NCI-H1436 (cell line): ENCODE measurements at regions not wholly inside any gene's neighbourhood (a gene's known extent, or its start where the extent isn't known, plus 50 kb on each side); places are given as distances from the start of the nearest gene placed in this dataset.
A peak's percentile ranks its signal among the peaks of the same experiment; 100 is the strongest.

Experiments used
- DNase-seq: peaks from one replicate; lab custom pipeline; 2025; lab: John Stamatoyannopoulos, UW

DNA sequence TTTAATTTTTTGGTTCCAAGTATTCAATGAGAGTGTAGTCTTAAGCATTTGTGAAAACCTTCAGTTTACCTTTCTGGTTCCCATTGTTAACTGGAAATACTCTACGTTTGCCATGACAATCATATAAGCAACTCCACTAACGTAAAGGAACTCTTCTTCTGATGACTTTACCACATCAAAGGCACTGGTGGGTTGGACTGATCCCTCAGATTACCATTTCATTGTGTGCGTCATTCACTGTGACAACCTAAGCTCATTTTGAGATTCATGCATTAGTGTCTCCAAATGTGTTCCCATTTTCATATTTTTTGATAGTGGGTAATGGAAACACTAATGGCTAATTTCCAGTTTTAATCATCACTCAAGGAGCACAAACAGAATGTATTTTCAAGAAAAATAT, 119.9 kb upstream of the COL1A2 start:
- no peak for DNase-seq

DNA sequence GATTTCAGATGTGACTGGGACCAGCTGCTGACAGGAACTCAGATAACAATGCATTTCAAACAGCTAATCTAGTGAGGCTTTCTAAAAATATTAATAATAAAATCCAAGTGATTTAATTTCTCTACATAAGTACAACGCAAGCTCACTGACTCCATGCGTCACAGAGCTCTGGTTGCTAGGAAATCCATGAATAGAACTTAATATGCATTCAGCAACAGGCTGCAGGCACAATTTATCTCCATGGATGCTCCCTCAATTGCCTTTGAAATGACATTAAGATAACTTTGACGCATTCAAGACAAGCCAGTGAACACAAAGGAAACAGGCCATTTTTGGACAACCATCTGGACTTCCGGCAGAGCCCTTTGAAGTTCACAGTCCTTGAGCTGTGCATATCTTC, 118.7 kb upstream of the COL1A2 start:
- no peak for DNase-seq

DNA sequence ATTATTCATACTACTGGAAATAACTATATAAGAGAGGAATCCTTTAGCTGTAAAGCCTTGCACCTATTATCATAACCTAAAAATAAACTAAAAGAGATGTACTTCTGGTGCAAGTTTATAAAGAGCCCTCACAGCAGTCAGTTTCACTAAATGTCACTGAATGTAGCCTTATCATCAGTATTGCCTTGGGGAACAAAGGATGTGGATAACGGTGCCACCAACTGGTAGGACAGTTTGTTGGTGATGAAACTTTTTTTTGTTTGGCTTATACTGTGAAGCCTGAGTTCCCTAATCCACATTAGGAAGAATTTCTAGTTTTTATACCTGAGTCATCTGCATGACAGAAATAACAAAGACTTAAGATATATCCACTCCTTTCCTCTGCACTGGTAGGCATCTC, 117.9 kb upstream of the COL1A2 start:
- no peak for DNase-seq

DNA sequence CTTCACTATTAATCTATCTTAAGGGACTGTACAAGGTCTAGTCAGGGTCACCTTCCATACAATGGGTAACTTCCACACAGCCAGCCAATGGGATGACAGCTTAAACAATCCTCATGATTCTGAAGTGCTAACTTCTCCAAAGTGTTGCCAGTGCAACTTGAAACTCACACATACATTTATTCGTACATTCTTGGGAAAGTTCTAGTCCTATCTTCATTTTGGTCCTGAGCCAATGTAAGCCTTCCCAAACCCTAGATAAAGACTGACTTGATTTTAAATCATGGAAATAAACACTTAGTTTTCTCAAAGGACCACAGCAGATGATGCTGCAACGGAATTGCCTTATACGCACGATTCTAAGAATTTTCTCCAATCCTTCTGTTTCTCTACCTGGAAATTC, 117.5 kb upstream of the COL1A2 start:
- no peak for DNase-seq

DNA sequence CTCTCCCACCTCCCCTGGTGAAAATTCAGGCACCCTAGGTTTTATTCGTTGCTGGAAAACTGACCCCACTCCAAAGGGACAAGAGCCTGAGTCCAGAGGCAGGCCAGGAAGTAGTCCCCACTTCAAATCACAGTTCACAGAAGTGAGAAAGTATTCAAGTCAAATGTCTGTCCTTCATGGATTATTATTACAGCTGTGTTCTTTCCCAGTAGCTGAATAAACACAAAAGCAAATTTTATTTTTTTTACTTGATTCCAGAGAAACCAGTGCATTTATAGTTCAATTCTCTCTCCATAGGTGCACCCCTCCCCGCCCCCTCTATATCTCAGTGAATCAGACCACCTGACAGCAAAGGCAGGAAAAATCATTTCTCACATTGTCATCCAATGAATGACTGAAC, 113.8 kb upstream of the COL1A2 start:
- DNase-seq, result no peak

DNA sequence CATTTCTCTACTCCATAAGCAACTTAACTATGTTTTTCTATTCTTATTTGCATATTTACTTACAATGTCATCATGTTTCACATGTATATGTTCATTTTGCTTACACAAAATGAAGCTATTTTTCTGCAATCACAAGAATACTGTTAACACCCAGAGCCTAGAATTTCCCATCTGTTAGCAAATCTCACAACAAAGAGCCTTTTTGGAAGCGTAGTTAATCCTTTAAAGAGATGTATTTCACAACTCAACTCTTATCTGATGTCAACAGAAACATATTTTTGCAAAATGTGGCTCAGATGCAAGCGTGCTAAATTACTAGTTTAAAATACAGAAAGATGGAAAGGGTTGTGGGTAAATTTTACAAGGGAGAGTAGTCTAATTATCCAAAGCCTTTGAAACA, 110.6 kb upstream of the COL1A2 start:
- DNase-seq, result no peak

DNA sequence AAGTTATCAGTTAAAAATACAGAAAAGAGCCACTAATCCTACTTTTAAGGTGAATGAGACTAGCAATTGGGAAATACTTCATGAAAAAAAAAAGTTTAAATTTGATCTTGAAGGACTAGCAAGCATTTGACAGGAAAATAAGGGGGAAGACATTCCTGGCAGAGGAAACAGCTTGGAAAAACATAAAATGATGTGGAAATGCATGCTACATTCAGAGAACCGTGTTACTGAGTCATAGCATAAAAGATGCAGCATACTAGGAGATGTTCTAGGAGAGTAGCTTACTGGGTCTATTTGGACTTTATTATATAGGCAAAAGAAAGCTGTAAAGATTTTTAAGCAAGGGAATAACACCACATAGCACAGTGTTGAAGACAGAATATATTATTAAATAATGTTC, 108.6 kb upstream of the COL1A2 start:
- no peak for DNase-seq

DNA sequence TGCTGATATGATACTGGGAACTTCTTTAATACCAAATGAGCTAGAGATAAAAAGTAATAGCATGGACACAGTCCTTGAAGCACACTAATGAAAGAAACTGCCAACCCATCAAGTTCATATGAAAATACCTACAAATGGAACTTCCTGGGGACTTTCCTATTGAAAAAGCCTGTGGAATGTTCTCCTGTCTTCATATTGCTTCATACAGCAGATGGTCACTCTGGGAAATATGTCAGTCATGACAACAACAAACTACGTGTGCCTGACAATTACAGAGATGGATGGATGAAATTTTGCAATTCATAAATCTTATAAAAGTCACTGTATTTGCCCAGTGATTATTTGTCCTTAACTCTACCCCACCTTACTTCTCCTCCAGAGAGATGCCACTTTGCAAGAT, 106.6 kb upstream of the COL1A2 start:
- no peak for DNase-seq

DNA sequence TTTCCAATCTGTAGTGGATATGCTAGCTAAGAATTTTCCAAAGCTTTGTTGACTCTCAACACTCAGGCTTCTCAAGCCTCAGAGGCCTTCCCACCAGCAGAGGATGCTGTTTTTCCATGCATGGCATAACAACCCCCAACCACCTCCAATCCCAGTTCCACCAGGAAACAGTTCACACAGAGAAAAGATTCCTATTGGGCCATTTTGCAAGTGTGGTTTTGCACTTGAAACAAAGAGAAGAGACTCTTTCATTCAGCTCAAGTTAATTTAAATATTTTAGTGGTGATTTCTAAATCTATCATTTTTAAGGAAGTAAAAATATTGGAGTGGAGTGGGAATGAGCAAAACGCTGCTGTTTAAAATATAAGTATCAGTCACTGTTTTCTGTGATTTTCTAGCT, 105.6 kb upstream of the COL1A2 start:
- DNase-seq, result peak; percentile 80

DNA sequence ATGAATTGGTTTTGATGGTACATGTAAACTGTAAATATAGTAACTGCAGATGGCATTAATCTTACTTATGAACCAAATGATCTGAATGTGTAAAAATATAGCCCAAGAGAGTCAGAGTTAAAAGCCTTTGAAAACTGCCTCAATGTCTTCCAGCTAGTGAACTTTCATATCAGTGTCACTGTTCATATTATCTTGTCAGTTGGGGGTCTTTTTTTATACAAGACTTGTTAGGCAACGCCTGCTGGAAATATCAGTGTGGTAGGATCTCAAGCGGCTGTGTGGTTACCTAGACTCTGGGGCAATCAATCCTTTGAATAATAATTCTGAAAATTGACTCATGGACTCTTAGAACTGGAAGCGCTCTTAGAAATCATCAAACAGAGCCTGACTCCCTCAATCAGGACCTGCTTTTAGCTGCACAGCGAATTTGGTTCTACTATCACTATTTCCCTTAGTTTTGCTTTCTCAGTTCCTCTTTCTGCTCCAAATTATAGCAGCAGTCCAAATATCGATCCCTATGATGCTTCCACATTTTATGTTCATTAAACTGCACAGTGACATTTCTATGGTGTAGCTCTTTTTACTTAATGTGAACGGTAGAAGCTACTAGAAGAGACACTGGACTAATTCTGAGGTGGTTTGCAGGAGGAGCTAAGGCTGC, 100.1 kb upstream of the COL1A2 start:
- no peak for DNase-seq

DNA sequence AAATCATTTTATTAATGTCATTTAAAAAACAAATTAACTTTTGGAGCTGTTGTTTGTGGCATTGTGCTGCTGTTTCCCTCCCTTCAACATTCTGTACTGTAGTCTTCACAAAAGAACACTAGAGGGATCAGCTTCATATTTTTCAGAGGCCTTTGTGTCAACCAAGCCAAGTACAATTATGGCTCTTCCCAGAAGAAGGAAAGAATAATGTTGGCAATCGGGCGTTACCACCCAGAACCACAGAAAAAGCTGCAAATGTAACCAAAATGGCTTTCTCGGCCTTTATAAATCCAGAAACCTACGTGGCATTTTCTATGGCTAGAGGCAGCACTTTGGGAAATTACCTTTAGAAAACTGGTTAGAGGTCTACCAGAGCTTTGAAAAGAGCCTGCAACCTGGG, 98.8 kb upstream of the COL1A2 start:
- DNase-seq, result peak; percentile 52

DNA sequence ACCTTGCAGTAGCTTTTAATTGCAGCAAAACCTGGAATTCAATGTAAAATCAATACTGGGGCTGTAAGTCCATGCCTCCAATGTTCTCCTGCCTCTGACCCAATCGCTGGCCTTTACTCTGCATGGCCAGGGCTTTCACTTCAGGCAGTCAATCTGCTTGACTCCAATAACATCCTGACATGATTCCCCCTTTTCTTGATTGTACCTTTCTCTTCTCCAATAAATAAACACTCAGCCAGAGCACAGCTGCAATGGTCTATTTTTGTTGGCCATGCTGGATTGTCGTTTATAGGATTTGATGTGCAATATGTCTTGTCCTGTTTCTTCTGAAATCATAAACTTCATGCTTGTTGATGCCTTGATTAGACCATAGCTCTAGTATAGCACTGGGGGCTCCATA, 97.8 kb upstream of the COL1A2 start:
- no peak for DNase-seq

DNA sequence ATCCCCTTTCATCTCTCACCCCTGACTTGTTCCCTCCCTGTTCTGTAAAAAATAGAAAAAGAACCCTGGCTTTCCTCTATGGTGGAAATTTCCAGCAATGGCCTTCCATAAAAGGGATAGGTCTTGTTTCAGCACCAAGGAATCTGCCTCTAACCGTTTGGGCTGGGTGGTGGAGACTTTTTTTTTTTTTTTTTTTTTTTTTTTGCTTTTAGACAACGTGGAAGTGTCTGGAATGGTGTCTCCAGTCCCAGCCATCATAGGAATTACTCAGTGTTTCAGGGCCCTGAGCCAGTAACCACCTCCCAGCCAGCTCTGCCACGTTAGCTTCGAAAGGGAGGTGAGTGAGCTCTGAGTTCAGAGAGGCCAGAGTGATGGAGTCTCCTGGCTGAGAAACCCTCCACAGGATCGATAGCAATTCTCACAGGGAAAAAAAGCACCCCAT, 97.3 kb upstream of the COL1A2 start:
- DNase-seq, result no peak

DNA sequence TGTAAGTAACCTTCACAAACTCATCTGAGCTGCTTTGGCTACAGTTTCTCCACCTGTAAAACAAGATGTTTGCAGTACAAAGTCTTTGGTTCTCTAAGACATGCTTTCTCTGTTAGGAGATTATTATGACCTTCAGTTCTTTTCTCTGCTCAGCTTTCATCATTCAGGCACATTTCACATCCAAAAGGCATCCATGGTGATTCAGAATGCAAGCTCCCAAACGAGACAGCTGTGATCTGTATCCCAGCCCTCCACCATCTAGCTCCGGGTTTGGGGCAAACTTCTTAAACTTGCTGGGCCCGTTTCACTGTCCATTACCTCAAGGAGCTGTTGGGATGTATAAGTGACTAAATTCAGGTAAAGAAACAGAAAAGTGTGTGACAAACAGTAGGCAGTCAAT, 95.8 kb upstream of the COL1A2 start:
- DNase-seq, result no peak

DNA sequence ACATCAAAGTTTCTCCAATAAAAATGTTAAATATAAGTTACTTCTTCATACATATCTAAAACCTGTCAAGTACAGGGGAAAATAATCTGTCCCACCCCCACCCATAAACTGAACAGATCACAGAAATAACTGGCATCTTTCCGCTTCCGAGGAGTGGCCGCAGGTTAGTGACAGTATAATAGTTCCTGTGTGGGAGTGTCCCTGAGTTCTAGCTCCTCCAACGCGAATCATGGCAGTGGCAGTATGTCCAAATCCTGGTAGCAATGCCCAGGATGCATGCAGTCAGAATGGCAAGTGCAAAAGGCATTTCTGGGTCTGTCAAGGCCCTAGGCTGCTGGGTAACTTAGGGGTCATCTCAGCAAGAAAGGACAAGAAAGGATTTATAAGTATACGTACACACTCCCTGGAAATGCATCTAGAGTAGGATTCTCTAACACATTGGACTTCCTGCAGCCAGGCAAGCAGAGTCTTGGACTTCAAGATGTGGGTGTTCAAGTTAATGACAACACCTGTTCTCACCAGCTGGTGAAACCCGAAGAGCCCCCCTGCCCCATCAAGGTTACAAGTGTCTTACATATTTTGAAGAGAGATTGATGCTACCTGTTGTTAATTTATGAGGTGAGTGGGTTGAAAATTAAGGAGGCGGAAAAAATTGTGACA, 94.4 kb upstream of the COL1A2 start:
- no peak for DNase-seq

DNA sequence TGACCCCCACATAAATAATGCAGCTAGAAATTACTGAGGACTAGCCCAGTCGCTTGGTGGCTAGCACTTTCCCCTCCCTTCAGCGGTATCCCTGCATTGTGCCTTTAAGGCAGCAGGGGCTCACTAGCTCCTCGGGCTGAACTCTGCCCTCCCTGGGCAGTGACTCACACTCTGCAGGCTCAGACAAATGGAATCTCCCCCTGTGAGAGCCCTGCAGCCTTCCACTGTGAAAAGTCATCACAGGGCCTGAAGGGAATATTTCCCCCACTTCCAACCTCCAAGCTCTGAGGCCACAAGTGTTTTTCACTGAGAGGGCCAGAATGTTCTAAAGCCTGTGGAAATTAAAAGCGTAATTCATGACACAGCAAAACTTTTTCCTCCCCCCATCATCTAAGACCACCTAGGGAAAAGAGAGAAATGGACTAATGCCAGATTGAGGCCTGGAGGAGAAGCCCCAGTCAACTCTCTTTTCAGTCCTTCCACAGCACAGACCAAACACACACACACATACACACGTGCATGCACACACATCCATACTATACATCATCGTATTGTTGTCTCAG, 93.6 kb upstream of the COL1A2 start:
- DNase-seq, result no peak

DNA sequence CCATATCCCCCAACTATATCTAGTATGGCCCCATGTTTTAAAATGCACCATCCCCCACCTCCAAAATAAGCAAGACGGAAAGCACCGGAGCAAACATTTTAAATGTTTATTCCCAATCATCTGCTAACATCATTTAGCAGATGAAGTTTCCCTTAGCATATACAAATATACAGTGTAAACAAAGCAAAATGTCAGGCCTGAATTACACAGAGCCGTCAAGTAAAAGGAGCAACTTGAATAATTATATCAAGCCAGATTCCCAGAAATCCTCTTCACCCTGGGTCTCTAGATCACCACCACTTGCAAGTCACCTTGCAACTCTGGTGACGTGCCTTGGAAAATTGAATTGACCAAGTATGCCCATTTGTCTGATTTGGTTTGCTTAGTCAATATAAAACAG, 91.6 kb upstream of the COL1A2 start:
- no peak for DNase-seq

DNA sequence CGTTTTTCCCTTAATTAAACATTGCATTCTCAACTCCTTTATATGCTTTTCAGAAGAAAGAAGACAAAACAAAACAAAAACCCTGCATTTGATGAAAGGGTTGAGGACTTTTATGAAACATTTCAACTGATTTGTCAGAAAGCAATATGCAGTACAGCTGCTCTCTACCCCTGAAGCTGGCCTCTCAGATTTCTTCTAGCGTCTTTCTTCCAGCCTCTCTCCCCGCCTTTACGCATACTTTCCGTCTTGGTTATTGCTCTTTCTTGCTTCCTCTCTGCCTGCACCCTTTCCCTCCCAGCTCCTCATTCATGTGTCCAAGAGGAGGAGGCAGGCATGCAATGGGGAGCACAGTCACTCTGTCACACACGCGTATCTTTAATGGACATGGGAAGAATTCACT, 91.0 kb upstream of the COL1A2 start:
- DNase-seq, result no peak

DNA sequence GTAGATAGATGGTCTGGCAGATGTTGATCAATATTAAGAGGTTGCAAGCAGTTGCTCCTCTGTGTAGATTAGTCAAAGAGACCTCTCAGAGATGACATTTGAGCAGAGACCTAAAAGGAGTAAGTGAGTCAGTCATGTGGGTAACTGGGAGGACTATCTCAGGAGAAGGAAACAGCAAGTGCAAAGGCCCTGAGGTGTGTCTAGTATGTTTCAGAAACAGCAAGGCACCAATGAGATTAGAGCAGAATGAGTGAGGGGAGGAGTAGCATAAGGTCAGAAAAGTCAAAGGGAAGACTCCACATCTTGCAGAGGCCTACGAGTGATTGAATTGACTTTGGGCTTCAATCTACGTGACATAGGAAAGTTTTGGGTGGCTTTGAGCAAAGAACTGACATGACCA, 89.8 kb upstream of the COL1A2 start:
- no peak for DNase-seq

DNA sequence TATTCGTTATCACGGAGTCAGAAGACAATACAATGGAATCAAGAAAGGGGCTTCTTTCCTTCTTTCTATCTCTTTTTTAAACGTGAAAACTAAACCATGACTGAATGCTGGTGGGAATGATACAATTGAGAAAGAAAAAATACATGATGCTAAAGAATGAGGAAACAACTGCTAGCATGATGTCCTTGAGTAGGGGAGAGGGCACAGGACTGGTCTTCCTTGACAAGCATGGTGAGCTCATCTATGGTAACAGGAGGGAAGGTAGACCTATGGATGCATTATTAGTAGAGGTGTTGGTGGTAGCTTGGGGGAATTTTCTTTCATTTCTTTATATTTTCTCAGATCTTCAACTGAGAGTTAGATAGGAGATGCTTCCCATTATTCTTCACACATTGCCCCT, 88.9 kb upstream of the COL1A2 start:
- no peak for DNase-seq

DNA sequence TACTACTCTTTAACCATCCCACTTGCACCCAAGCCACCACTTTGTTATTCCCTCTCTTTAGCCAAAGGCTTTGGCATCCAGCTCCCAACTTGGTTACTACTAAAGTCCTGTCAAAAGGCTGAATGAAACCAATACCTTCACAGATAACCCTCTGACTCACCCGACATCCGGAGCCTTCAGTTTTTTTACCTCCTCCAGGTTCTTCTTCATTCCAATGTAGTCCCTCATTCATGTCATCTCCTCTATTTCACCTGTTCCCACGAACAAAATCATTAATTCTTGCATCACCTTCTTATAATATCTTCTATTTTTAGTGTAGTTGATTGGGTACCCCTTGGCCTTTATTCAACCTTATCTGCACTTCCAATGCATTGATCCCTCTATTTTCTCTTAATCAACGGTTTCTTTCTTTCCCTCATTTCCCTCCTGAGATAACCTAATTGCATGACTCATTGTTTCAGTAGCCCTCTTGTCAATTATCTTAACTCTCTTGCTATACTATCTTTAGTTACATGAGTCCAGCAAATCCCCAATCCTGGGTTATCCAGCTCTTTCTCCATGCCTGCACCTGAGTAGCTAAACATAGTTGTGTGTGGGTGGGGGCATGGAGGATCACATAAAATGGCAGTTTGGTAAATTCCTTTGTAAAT, 87.2 kb upstream of the COL1A2 start:
- DNase-seq, result no peak

DNA sequence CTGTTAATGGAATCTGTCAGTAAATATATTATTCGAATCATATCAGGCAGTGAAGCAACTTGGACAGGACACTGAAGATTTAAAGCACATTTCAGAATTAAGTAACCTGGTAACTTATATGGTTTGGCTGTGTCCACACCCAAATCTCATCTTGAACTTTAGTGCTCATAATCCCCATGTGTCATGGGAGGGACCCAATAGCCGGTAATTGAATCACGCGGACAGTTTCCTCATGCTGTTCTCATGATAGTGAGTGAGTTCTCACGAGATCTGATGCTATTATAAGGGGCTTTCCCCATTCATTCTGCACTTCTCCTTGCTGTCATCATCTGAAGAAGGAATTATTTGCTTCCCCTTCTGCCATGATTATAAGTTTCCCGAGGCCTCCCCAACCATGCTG, 83.2 kb upstream of the COL1A2 start:
- DNase-seq, result no peak

DNA sequence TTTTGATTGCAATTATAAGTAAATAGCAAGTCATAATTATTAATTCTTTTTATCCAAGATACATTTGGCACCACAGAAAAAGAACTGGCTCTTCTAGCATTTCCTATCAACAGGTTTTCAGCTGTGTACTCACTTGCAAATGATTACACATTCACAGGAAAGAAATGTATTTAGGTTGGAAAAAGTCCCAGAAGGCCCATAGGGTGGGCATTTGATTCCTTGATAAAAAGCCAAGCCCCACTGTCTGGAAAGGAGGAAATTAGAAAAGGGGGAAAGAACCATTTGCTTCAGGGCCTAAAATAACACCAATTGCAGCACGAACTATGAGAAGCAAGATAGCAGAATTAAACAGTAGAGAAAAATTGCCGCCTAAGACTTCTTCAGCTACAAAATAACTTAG, 80.8 kb upstream of the COL1A2 start:
- no peak for DNase-seq
